GM18868 (cell line): ENCODE measurements at regions not wholly inside any gene's neighbourhood (a gene's known extent, or its start where the extent isn't known, plus 50 kb on each side); places are given as distances from the start of the nearest gene placed in this dataset.

Source experiments
- ATAC-seq: cut with Tn5 transposase; IDR thresholded peaks from one replicate; pipeline ENCODE4 v1.9.1; 2021; ENCODE audit warnings: mild to moderate bottlenecking, moderate library complexity; ENCODE audit not compliant: unreplicated experiment

- ATAC-seq, result no peak
These were observed 1669.7 kb upstream of the LRRTM1 start for GRCh38 chr2:81974216-81974615.

- no peak for ATAC-seq
These were observed 1638.3 kb upstream of the LRRTM1 start for GRCh38 chr2:81942876-81943275.

GRCh38 chr2:81942136-81942680 is 1637.7 kb upstream of the LRRTM1 start:
- ATAC-seq, result no peak

- ATAC-seq, result no peak
These were observed 1635.9 kb upstream of the LRRTM1 start for GRCh38 chr2:81940266-81940955.

GRCh38 chr2:81937944-81938343 is 1633.4 kb upstream of the LRRTM1 start:
- ATAC-seq, result no peak

GRCh38 chr2:81903534-81903933 is 1599.0 kb upstream of the LRRTM1 start:
- no peak for ATAC-seq

- no peak for ATAC-seq
These were observed 1596.5 kb upstream of the LRRTM1 start for GRCh38 chr2:81901017-81901416.

- no peak for ATAC-seq
These were observed 1591.2 kb upstream of the LRRTM1 start for GRCh38 chr2:81895620-81896250.

GRCh38 chr2:81894451-81894990 is 1590.0 kb upstream of the LRRTM1 start:
- no peak for ATAC-seq

GRCh38 chr2:81876624-81877023 is 1572.1 kb upstream of the LRRTM1 start:
- ATAC-seq, result no peak

- no peak for ATAC-seq
These were observed 1567.5 kb upstream of the LRRTM1 start for GRCh38 chr2:81872006-81872405.

GRCh38 chr2:81870119-81870518 is 1565.6 kb upstream of the LRRTM1 start:
- ATAC-seq, result no peak

GRCh38 chr2:81858998-81859397 is 1554.4 kb upstream of the LRRTM1 start:
- ATAC-seq, result peak; percentile 50

- ATAC-seq, result no peak
These were observed 1548.8 kb upstream of the LRRTM1 start for GRCh38 chr2:81853341-81853740.

GRCh38 chr2:81852651-81853050 is 1548.1 kb upstream of the LRRTM1 start:
- no peak for ATAC-seq

- no peak for ATAC-seq
These were observed 1535.2 kb upstream of the LRRTM1 start for GRCh38 chr2:81839780-81840179.

- no peak for ATAC-seq
These were observed 1530.9 kb upstream of the LRRTM1 start for GRCh38 chr2:81835321-81836000.

- ATAC-seq, result no peak
These were observed 1482.3 kb upstream of the LRRTM1 start for GRCh38 chr2:81786811-81787210.

GRCh38 chr2:81767187-81767912 is 1462.8 kb upstream of the LRRTM1 start:
- no peak for ATAC-seq

GRCh38 chr2:81747481-81748070 is 1443.0 kb upstream of the LRRTM1 start:
- no peak for ATAC-seq

GRCh38 chr2:81739966-81740365 is 1435.4 kb upstream of the LRRTM1 start:
- no peak for ATAC-seq
